Sigmoid colon (tissue), 6 donors: ENCODE measurements at regions not wholly inside any gene's neighbourhood (a gene's known extent, or its start where the extent isn't known, plus 50 kb on each side); places are given as distances from the start of the nearest gene placed in this dataset.

ENCODE experiments used
- DNase-seq: peaks from one replicate; pipeline ENCODE4 v3.0.0-alpha.2; 2019
- H3K27ac ChIP-seq, 4 donors: fragments of 200-600 bp; sonication (generic); one replicate each; pipeline ENCODE4 v1.5.1; 2016 to 2019; ENCODE audit warnings: mild to moderate bottlenecking in 1 of 4
- H3K27me3 ChIP-seq, 3 donors: fragments of 200-600 bp; sonication (generic); one replicate each; pipeline ENCODE4 v1.5.1; 2019; ENCODE audit warnings: mild to moderate bottlenecking in 1 of 3
- H3K36me3 ChIP-seq, 4 donors: fragments of 200-600 bp; sonication (generic); one replicate each; pipeline ENCODE4 v1.5.1; 2016 to 2019
- H3K4me1 ChIP-seq, 4 donors: fragments of 200-600 bp; sonication (generic); one replicate each; pipeline ENCODE4 v1.5.1; 2017 to 2019
- H3K4me3 ChIP-seq, 4 donors: fragments of 200-600 bp; sonication (generic); one replicate each; pipeline ENCODE4 v1.5.1; 2017 to 2019; ENCODE audit warnings: mild to moderate bottlenecking in 2 of 4, moderate library complexity in 1 of 4
- H3K9me3 ChIP-seq, 4 donors: fragments of 200-600 bp in 3 of 4; sonication (generic) in 3 of 4; one replicate each; pipeline versions ENCODE4 v1.5.1 to v1.6.1; 2013 to 2019
- EP300 ChIP-seq, 4 donors: sonication (generic); formaldehyde crosslinking; IDR thresholded peaks; one replicate each; pipeline ENCODE4 v1.6.1; 2017; ENCODE audit warnings: antibody characterized with exemption in 4 of 4
- POLR2A ChIP-seq, 2 donors: fragments of 450-650 bp; IDR thresholded peaks; one replicate each; pipeline ENCODE4 v1.6.1; 2016; ENCODE audit warnings: antibody characterized with exemption in 2 of 2, mild to moderate bottlenecking in 2 of 2, moderate library complexity in 2 of 2
- POLR2AphosphoS5 ChIP-seq, 4 donors: sonication (generic); formaldehyde crosslinking; IDR thresholded peaks; one replicate each; pipeline ENCODE4 v1.6.1; 2017; ENCODE audit warnings: antibody characterized with exemption in 4 of 4
- WGBS, 2 donors: extraction: QIAGEN DNeasy Blood & Tissue Kit; methylation state at CpG; one replicate each; pipeline ENCODE4 v1.1.7; 2013; 5-methylcytosine and 5-hydroxymethylcytosine counted together
- intact Hi-C: fragments of 100-400 bp; cut with DNase I; formaldehyde crosslinking; loops from one replicate; pipeline ENCODE4 v1.15.1; 2023
- TF ChIP-seq, protein P1 (sequence below), 4 experiments: fragments of 450-650 bp in 3 of 4; fragments of 200-600 bp in 1 of 4; IDR thresholded peaks; one replicate each; pipeline ENCODE4 v1.5.1; 2016 to 2019; ENCODE audit warnings: antibody characterized with exemption in 4 of 4, mild to moderate bottlenecking in 3 of 4, moderate library complexity in 2 of 4
- donor health status: healthy with polysubstance abuse.
- donor health status: healthy.

DNA sequence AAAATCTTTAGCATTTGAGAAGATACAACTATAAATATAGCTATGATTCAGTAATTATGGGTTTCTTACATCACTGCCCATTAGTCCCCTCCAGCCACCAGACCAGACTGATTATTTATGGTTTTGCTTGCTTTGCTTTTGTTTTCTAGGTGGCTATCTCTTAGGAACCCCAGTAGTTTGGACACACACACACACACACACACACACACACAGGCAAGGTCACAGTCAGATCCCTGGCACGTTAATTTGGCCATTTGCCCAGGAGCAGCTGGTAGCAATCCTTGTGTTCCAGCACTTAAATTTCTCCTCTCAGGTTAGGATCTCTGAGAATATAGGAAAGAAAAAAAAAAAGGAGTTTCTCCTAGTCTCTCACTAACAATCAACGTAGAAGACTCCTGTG lies 90.2 kb upstream of the RESF1 start:
- no peak overlapping the region for H3K27ac ChIP-seq
- H3K36me3 ChIP-seq = no peaks in the 10 kb centered on the region
- no peak for DNase-seq
- intact Hi-C loops = no loop called here
- H3K4me3 ChIP-seq = no peak overlapping the region
- no peaks in the 10 kb centered on the region for H3K4me1 ChIP-seq
- no peaks in the 10 kb centered on the region for H3K27me3 ChIP-seq
- TF ChIP-seq POLR2A (IDR thresholded peaks at IDR 0.05) (no peak), EP300 (IDR thresholded peaks at IDR 0.05) (no peak), POLR2AphosphoS5 (IDR thresholded peaks at IDR 0.05) (no peak)
- TF ChIP-seq, protein P1, sequence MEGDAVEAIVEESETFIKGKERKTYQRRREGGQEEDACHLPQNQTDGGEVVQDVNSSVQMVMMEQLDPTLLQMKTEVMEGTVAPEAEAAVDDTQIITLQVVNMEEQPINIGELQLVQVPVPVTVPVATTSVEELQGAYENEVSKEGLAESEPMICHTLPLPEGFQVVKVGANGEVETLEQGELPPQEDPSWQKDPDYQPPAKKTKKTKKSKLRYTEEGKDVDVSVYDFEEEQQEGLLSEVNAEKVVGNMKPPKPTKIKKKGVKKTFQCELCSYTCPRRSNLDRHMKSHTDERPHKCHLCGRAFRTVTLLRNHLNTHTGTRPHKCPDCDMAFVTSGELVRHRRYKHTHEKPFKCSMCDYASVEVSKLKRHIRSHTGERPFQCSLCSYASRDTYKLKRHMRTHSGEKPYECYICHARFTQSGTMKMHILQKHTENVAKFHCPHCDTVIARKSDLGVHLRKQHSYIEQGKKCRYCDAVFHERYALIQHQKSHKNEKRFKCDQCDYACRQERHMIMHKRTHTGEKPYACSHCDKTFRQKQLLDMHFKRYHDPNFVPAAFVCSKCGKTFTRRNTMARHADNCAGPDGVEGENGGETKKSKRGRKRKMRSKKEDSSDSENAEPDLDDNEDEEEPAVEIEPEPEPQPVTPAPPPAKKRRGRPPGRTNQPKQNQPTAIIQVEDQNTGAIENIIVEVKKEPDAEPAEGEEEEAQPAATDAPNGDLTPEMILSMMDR (IDR thresholded peaks at IDR 0.05) = no peak
- 12 to 43% methylated on average over 2 of the region's 2 CpGs for WGBS, 2 donors
- peaks cover 0 to 5% (median 0%) of the 10 kb centered on the region in 4 donors for H3K9me3 ChIP-seq

- peaks cover 0 to 5% (median 0%) of the 10 kb centered on the region in 4 donors for H3K9me3 ChIP-seq
- no peaks in the 10 kb centered on the region for H3K4me1 ChIP-seq
- intact Hi-C loops = no loop called here
- no peaks in the 10 kb centered on the region for H3K36me3 ChIP-seq
- H3K27me3 ChIP-seq = no peaks in the 10 kb centered on the region
- no peak overlapping the region for H3K27ac ChIP-seq
- H3K4me3 ChIP-seq = no peak overlapping the region
- no peak for DNase-seq
- TF ChIP-seq, protein P1 (IDR thresholded peaks at IDR 0.05) = no peak
- no peak for TF ChIP-seq EP300 (IDR thresholded peaks at IDR 0.05)
- TF ChIP-seq POLR2A (IDR thresholded peaks at IDR 0.05) = no peak
- no peak for TF ChIP-seq POLR2AphosphoS5 (IDR thresholded peaks at IDR 0.05)
Measured at GRCh38 chr12:31867292-31867691, 91.9 kb upstream of the RESF1 start.

- no peak overlapping the region for H3K27ac ChIP-seq
- peaks cover 0 to 5% (median 0%) of the 10 kb centered on the region in 4 donors for H3K9me3 ChIP-seq
- intact Hi-C loops = no loop called here
- no peaks in the 10 kb centered on the region for H3K36me3 ChIP-seq
- H3K4me1 ChIP-seq = no peaks in the 10 kb centered on the region
- DNase-seq = no peak
- TF ChIP-seq POLR2A (IDR thresholded peaks at IDR 0.05) (no peak), EP300 (IDR thresholded peaks at IDR 0.05) (no peak), POLR2AphosphoS5 (IDR thresholded peaks at IDR 0.05) (no peak)
- TF ChIP-seq, protein P1 (IDR thresholded peaks at IDR 0.05) = no peak
- H3K4me3 ChIP-seq = no peak overlapping the region
- H3K27me3 ChIP-seq = no peaks in the 10 kb centered on the region
- 95 to 97% methylated on average over 3 of the region's 3 CpGs for WGBS, 2 donors
Measured at GRCh38 chr12:31866523-31866922, 92.7 kb upstream of the RESF1 start.

DNA sequence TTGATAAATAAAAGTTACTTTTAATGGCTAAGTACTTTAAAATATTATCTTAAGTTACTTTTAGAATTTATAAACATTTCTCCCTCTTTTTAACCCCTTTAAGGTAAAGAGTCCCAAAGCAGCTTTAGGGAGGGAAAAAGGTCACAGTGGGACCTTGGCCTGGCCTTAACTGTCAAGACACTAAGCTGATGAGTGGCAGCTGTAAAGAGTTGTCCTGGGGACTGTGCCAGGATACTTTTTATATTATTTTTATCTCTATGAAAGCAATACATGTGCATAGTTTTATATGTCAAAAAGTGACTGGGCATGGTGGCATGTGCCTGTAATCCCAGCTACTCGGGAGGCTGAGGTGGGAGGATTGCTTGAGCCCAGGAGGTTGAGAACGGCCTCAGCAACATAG lies 94.2 kb upstream of the RESF1 start:
- intact Hi-C loops = no loop called here
- Histone ChIP-seq H3K36me3 (no peaks in the 10 kb centered on the region), H3K27ac (no peak overlapping the region), H3K9me3 (no peaks in the 10 kb centered on the region), H3K4me1 (no peaks in the 10 kb centered on the region), H3K27me3 (no peaks in the 10 kb centered on the region), H3K4me3 (no peak overlapping the region)
- 60 to 82% methylated on average over 2 of the region's 2 CpGs for WGBS, 2 donors
- no peak for DNase-seq
- TF ChIP-seq, protein P1 (IDR thresholded peaks at IDR 0.05) = no peak
- TF ChIP-seq POLR2AphosphoS5 (IDR thresholded peaks at IDR 0.05) (no peak), POLR2A (IDR thresholded peaks at IDR 0.05) (no peak), EP300 (IDR thresholded peaks at IDR 0.05) (no peak)

DNA sequence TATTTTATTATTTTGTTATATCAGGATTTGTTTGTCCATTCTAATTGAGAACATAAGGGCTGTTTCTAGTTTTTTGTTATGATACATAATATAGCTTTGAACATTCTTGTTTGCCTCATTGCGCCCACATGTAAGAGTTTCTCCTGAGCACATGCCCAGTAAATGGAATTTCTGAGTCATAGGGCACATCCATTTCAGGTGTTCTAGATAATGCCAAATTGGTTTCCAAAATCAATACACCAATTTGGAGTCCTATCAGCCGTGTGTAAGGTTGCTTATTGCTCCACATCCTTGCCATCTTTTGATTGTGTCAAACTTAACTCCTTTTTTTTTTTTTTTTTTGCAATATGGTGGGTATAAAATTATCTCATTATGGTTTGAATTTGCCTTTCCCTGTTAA lies 97.9 kb upstream of the RESF1 start:
- Histone ChIP-seq H3K27ac (no peak overlapping the region), H3K27me3 (no peaks in the 10 kb centered on the region), H3K4me3 (no peak overlapping the region), H3K9me3 (peaks cover 0 to 2% (median 0%) of the 10 kb centered on the region in 4 donors), H3K4me1 (no peaks in the 10 kb centered on the region), H3K36me3 (no peaks in the 10 kb centered on the region)
- WGBS, 2 donors = 65 to 83% methylated on average over 2 of the region's 2 CpGs
- TF ChIP-seq POLR2AphosphoS5 (IDR thresholded peaks at IDR 0.05) = no peak
- TF ChIP-seq, protein P1 (IDR thresholded peaks at IDR 0.05) = no peak
- no peak for TF ChIP-seq POLR2A (IDR thresholded peaks at IDR 0.05)
- no peak for TF ChIP-seq EP300 (IDR thresholded peaks at IDR 0.05)
- DNase-seq = no peak
- intact Hi-C loops = no loop called here
